SIG-M5 treated with dmso at 0.1 percent for 504 hours (cell line): ENCODE measurements at regions not wholly inside any gene's neighbourhood (a gene's known extent, or its start where the extent isn't known, plus 50 kb on each side); places are given as distances from the start of the nearest gene placed in this dataset.

Experiments
- DNase-seq: peaks from one replicate; lab custom pipeline; 2025; ENCODE audit not compliant: unreplicated experiment; lab: John Stamatoyannopoulos, UW

GRCh38 chr15:95658799-95659198, 671.7 kb upstream of the NR2F2 start:
- DNase-seq, result no peak

- DNase-seq, result no peak
These were observed 670.8 kb upstream of the NR2F2 start for GRCh38 chr15:95659656-95660055.

- no peak for DNase-seq
These were observed 667.9 kb upstream of the NR2F2 start for GRCh38 chr15:95662638-95663037.

- no peak for DNase-seq
These were observed 667.1 kb upstream of the NR2F2 start for GRCh38 chr15:95663156-95664100.

GRCh38 chr15:95664450-95664849, 666.0 kb upstream of the NR2F2 start:
- DNase-seq, result no peak

GRCh38 chr15:95669146-95669922, 661.2 kb upstream of the NR2F2 start:
- no peak for DNase-seq

GRCh38 chr15:95674031-95674430, 656.5 kb upstream of the NR2F2 start:
- no peak for DNase-seq

GRCh38 chr15:95676500-95676899, 654.0 kb upstream of the NR2F2 start:
- no peak for DNase-seq

GRCh38 chr15:95679847-95680582, 650.5 kb upstream of the NR2F2 start:
- DNase-seq, result no peak

GRCh38 chr15:95680728-95681127, 649.8 kb upstream of the NR2F2 start:
- no peak for DNase-seq

- DNase-seq, result no peak
These were observed 648.5 kb upstream of the NR2F2 start for GRCh38 chr15:95681836-95682544.

- DNase-seq, result no peak
These were observed 646.4 kb upstream of the NR2F2 start for GRCh38 chr15:95684126-95684525.

- DNase-seq, result no peak
These were observed 645.8 kb upstream of the NR2F2 start for GRCh38 chr15:95684693-95685115.

GRCh38 chr15:95687061-95687460, 643.4 kb upstream of the NR2F2 start:
- DNase-seq, result no peak

- no peak for DNase-seq
These were observed 642.8 kb upstream of the NR2F2 start for GRCh38 chr15:95687686-95688085.

- DNase-seq, result no peak
These were observed 639.7 kb upstream of the NR2F2 start for GRCh38 chr15:95690631-95691340.

- DNase-seq, result no peak
These were observed 636.6 kb upstream of the NR2F2 start for GRCh38 chr15:95693917-95694316.

GRCh38 chr15:95698230-95698629, 632.3 kb upstream of the NR2F2 start:
- no peak for DNase-seq

- no peak for DNase-seq
These were observed 631.5 kb upstream of the NR2F2 start for GRCh38 chr15:95698951-95699350.

- no peak for DNase-seq
These were observed 630.9 kb upstream of the NR2F2 start for GRCh38 chr15:95699578-95699977.
